IPS-NIHi7 (cell line): ENCODE measurements at regions not wholly inside any gene's neighbourhood (a gene's known extent, or its start where the extent isn't known, plus 50 kb on each side); places are given as distances from the start of the nearest gene placed in this dataset.
"Not testable (repeated sequence)": the region's sequence is repeated elsewhere in the genome, so short reads cannot be mapped to it uniquely, and the experiment has no call there.

Experiments
- DNase-seq: peaks from one replicate; pipeline ENCODE4 v3.0.0; 2012; ENCODE audit warnings: mixed read lengths; ENCODE audit errors: extremely low spot score

DNA sequence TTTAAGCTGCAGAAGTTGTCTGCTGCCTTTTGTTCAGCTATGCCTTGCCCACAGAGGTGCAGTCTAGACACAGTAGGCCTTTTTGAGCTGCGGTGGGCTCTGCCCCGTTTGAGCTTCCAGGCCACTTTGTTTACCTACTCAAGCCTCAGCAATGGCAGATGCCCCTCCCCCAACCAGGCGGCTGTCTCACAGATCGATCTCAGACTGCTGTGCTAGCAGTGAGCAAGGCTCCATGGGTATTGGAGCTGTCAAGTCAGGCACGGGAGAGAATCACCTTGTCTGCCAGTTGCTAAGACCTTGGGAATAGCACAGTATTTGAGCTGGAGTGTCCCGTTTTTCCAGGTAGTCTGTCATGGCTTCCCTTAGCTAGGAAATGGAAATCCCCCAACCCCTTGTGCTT lies 587.8 kb upstream of the CLINT1 start:
- not testable (repeated sequence) for DNase-seq

DNA sequence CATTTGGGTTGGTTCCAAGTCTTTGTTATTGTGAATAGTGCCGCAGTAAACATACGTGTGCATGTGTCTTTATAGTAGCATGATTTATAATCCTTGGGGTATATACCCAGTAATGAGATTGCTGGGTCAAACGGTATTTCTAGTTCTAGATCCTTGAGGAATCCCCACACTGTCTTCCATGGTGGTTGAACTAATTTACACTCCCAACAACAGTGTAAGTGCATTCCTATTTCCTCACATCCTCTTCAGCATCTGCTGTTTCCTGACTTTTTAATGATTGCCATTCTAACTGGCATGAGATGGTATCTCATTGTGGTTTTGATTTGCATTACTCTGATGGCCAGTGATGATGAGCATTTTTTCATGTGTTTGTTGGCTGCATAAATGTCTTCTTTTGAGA lies 580.3 kb upstream of the CLINT1 start:
- DNase-seq, result not testable (repeated sequence)

DNA sequence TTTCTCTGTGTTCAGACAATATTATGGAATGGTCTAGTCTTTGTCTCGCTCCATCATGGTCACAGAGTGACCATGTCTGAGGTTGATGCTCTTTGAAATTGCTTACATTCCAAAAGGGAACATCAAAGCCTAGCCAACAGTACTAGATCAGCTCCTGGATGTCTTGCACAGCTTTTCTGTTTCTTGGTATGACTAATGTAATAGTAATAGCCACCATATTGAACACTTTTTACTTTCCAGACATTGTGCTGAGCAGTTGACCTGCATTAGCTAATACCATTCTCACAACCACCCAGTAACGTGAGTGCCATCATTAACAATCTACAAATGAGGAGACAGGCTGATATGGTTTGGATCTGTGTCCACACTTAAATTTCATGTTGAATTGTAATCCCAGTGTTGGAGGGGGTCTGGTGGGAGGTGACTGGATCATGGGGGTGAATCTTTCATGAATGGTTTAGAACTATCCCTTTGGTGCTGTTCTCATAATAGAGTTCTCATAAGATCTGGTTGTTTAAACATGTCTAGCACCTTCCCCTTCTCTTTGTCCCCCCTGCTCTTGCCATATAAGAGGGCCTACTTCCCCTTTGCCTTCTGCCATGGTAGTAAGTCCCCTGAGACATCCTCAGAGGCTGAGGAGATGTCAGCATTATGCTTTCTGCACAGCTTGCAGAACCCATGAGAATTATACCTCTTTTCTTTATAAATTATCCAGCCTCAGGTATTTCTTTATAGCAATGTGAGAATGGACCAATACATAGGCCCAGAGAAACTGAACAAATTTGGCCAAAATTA lies 577.5 kb upstream of the CLINT1 start:
- DNase-seq, result no peak

DNA sequence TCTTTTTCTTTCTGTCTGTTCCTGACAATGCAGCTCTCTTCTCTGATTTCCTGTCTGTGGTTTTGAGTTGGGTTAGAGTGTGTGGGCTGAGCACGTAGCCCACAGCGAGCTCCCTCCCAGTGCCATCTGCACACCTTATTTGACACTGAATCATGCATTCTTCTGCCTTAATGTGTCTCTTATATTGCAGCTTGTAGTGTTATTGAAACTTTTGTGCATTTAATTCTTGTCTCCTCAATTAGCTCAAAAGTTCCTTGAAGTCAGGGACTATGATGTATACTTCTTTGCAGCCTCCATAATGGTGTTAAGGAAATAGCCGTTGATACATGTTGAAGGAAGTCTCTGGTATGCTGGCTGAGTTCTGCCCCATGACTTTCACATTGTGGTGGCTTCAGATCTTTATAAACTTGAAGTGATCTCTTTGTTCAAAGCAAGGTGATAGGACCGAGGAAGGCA lies 576.2 kb upstream of the CLINT1 start:
- DNase-seq, result no peak

DNA sequence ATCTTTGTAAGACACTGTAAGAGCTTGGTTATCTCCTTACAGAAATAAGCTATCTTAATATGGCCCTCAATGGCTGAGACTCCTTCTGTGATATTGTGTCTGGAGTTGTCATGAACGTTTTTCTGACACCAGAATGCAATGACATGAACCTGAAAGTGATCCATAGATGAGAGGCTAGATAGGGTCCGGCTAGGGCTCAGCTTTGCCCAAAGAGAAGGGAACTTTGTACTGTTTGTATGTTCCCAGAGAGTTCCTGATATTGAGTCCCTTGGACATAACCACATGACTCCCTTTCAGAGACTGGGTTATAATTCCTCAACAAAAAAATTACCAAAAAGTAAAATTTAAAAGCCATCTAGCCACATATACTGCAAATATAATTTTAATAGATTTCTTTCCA lies 575.8 kb upstream of the CLINT1 start:
- DNase-seq, result no peak

DNA sequence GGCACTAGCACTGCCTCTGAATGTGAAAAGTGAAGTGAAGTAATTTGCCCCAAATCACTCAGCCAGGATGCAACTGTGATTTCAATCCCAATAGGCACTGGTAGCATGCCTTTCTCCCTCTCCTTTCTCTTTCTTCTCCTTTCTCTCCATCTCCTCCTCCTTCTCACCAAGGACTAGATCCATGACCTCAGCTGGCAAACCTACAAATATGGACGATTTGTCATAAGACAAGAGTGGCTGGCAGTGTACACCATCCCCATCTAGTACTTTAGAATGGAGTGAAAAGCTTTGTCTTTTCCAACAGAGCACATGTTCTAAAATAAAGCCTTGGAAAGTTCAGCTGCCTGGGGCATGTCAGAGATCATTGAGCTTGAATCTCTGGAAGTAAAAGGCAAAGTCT lies 574.7 kb upstream of the CLINT1 start:
- DNase-seq, result no peak

DNA sequence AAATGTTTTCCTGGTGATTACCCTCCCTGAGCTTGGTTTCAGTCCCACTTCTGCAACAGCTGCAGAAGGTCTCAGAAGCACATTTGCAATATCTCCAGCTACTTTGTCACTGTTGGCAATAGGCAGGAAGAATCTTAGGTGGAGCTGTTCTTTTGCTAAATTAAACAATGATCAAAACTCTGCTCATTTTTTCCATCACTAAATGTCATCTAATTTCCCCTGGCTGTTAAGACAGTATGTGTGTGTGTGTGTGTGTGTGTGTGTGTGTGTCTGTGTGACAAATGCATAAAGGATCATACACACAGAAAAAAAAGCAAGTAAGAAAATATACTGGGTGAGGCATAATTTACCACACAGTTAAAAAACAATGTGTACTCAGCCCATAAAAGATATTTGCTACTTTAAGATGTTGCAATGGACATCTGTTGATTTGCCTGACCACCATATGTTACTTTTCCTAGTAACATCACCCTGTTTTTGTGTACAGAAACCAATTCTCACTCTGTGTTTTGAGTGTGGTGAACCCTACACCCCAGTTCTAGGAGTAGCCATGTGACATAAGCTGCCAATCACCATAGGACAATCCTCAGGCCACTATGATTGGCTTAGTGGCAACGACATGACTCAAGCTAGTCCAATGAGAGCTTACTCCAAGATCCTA lies 572.6 kb upstream of the CLINT1 start:
- DNase-seq, result no peak

DNA sequence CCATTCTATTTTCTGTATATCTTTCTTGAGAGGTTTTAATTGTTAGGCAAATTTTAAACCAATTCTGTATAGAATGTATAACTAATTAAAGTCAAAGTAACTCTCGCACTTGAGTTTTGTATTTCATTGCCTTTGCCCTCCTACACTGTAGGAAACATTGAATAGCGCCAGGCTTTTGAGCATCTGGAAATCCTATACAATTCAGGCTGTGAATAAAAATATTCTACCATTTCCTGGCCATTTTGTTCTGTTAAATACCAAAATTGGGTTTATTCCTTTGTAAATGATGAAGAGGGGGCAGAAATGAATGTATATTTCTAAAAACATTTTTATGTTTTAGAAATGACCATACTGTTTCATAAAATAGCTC lies 571.8 kb upstream of the CLINT1 start:
- DNase-seq, result no peak

DNA sequence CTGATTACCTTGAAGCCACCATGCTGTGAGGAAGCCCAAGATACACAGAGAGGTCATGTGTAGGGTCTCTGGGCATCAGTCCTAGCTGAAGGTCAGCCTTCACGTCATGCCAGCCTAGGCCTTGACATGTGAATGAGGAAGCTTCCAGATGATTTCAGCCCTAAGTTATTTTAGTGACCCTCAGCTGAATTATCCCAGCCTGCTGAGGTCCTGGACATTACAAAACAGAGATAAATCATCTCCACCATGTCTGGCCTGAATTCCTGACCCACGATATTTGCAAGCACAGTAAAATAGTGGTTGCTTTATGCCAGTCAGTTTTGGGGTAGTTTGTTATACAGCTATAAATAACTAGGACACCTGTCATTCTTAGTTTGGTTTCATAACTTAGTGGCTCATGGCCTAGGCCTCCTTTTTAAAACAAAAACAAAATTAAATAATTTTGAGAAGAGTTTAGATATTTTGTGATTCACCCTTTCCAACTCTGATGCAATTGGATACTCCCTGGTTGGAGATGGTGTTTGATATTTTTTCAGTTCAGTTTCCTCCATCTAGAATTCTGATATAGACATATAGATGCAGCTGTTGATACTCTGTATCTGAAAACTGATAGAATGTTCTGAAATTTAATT lies 571.3 kb upstream of the CLINT1 start:
- DNase-seq, result no peak

DNA sequence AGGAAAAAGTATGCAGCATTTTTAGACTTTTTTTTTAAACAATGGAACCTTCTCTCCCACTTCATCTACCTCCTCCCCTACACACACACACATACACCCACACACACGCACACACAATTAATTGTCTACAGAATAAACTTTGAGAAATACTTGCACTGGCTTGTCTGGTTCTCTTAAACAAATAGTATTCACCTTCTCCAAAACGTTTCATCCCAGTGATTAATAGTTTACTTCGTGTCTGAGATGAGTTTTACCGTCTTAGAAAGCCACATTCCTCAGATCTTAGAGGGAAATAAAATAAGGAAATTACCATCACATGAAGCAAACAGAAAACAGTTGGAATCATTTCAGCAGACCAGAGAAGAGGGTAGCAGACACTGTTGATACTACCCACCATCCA lies 570.6 kb upstream of the CLINT1 start:
- no peak for DNase-seq

DNA sequence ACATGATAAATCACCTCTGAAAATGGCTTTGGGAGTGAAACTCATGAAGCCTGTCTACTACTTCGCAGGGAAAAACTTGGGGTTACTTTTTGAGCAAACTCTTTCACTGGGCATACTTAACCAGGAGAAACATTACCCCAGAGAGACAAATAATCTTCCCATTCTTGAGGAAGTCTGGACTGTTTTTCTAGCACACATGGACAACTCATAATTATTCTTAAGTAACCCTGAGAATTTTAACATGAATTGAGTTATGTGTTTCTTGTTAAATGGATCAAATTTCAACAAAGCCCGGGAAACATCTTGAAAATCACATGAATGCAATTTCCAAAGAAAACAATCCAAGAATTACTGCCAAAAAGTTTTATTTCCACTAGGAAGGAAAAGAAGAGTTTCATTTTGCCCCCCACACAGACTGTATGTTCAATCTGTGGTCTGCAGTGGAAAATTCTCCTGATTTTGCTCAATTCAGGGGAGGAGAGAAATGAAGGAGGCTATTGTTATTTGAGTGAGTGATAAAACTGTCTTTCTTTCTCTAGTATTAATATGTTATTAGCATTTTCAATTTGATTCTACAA lies 564.8 kb upstream of the CLINT1 start:
- no peak for DNase-seq

DNA sequence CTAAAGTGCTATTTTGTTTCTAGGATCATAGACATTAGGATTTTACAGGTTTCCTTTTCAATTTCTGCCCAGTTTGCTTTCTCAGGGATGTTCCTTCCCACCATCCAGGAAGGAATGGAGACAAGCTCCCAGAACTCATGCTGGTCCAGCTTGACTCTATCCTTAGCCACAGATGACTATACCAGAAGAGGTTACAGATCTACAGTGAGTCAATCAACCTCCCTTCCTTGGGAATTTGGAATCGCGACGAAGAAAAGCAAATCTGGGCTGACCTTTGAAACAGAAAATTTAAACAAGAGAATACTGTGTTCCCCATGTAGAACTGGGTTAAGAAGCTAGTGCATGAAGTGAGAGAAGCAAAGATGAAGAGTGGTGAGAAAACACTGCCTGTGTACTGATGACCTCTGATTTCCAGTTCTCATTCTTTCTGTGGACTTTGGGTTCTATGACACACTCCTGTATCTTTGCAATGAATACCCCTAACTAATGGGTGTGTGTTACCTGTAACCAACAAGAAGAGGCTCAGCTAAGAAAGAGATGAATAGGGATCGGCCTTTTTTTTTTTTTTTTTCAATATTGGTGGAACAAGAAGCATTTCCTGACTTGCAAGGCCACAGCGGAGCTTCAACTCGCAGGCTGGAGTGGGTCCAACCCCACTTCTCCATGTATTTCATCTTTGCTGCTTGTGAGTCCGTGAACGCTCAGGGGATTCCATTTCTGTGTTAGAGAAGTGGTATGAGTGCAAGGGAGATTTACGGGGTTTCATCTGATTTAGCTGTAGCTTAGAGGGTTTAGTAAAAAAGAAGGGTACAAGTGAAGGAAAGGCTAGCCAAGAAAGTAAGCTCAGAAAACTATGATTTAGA lies 563.9 kb upstream of the CLINT1 start:
- DNase-seq, result no peak

DNA sequence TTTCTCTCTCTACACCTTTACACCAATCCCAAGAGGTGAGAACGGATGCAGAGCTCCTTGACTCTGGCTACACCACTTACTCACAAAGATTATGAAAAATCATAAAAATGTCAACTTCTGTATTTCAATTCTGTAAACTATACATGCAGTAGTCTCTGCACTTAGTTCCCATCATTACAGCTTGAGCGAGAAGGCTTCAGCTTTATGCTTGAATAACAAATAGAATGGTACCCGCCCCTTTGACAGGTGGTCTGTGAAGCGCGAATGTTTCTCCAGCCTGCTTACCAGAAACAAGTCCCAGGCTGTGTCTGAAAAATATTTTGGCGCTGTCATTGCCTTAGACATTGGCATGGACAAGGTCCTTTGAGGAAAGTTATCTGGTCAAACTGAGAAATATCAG lies 562.4 kb upstream of the CLINT1 start:
- no peak for DNase-seq

DNA sequence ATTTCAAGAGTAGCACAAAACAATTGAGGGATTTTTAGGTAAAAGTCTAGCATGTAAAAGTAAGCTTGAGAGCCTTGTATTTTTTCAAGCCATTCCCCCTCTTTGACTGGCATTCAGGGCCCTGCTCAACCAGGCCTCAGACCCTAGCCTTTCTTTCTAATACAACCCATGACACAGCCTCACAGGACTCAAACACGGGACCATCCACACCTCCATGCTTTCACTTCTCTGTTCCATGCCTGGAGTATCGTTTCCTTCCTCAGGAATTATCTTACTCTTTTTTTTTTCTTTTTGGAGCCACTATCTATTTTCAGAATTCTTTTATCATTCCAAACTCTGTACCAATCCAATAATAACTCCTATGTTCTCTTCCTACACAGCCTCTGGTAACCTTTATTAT lies 560.2 kb upstream of the CLINT1 start:
- no peak for DNase-seq

DNA sequence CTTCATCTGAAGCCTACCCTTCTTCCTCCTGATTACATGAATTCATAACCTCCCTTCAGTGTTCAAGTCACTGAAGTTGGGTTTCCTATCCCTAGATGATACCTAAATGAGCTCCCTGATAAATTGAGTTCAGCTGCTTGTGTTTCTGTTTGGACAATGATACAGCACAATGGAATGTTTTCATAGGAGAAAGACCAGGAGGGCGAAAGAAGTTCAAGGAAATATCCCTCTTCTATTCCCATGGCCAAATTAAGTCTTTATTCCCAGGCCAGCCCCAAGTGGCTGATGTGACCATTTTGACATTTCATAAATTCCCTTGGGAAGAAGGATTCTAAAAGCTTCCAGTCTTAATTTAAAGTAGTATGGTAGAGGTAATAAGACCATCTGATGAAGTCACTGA lies 555.8 kb upstream of the CLINT1 start:
- no peak for DNase-seq

DNA sequence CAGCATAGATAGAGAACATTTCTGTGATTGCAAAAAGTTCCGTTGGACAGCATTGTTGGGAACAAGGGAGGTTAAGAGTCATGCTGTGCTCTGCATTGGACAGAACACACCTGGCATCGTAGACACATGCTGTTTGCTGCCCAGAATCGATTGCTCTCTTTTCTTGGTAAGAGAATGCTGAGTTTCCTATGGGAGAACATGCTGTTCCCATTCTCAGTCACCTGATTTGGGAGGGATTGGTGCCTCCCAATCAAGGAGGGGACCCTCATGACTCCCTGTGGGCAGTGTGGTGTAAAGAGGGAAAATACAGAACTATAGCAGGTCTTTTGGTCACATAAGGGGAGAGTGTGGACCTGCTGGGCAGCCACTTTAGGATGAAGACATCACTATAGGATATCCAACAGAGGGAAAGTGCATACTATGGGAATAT lies 555.4 kb upstream of the CLINT1 start:
- DNase-seq, result no peak

DNA sequence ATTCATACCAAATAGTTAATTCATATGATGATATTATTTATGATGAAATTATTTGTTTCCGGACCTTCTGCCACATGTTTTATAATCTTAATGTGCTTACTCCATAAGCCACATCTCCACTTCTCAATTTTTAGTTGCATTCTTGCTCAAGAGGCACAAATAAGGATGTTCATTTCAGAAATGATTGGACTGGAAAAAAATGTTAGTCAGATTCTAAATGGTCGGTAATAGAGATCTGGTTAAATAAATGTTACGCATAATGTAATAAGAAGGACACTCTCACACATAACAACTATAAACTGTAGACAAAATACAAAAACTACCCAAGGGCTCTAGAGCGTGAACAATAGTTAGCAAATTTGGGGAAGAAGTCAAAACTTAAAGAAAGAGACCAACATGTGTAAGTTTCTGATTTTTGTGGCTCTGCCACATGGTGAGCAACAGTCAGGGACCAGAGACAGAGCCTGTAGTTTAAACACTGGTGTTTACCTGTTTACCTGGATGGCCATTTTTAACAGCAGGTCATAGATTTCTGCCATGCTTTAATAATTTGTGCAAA lies 554.3 kb upstream of the CLINT1 start:
- DNase-seq, result no peak

DNA sequence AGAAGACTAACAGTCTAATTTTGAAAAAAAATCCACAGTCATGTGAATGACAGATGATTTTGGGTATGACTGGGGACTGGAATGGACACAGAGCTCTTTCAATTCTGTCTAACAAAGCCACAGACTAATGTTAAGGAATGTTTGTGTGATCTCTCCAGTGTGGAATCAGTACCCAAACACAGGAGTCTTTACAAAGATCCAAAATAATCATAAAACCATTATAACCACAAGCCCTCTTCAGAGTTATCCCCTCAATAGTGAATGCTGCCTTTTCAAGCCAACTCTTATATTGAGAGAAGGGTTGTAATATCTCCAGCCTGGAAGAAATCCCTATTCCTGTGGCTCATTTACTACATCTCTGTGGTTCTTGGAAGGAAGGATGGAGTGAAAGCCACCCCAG lies 552.0 kb upstream of the CLINT1 start:
- no peak for DNase-seq

DNA sequence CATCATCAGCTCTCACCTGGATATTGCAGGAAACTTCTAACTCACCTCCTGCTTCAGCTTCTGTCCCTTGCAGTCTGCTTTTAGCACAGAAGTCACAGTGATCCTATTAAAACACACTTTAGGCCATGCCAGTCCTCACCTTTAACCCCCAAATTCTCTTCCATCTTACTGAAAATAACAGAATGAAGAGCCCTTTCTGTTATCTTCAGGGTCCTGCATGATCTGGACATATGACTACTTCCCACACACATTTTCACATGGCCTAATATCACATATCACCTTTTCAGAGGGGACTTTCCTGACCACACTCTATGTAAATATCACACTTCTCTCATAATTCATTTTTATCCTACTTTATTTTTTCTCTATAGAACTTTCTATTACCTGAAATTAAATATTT lies 550.6 kb upstream of the CLINT1 start:
- no peak for DNase-seq

DNA sequence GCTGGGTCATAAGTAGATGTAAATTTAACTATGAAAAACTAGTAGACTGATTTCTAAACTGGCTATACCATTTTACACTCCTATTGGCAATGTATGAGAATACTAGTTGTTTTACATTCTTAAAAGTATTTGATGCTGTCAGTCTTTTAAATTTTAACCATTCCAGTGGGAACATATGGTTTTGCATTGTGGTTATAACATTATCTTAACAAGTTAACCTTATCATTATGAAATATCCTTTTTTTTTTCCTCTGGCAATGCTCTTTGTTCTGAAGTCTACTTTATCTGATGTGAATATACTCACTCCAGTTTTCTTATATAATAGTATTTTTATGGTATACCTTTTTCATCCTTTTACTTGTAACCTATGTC lies 548.9 kb upstream of the CLINT1 start:
- DNase-seq, result no peak
